NOMO-1 treated with DMSO at 0.1 percent for 48 hours (cell line): ENCODE measurements at regions not wholly inside any gene's neighbourhood (a gene's known extent, or its start where the extent isn't known, plus 50 kb on each side); places are given as distances from the start of the nearest gene placed in this dataset.
"Not testable (repeated sequence)": the region's sequence is repeated elsewhere in the genome, so short reads cannot be mapped to it uniquely, and the experiment has no call there.

Experiments used
- DNase-seq: peaks from one replicate; lab custom pipeline; 2025; ENCODE audit not compliant: unreplicated experiment; lab: John Stamatoyannopoulos, UW

DNA sequence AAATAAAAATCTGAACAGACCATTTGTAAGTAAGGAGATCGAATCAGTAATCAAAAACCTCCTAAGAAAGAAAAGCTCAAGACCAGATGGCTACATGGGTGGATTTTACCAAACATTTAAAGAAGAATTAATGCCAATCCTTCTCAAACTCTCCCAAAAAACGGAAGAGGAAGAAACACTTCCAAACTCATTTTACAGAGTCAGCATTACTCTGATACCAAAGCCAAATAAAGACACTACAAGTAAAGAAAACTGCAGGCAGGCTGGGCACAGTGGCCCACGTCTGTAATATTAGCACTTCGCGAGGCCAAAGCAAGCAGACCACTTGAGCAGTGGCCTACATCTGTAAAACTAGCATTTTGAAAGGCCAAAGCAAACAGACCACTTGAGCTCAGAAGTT lies 159.8 kb downstream of the DPY19L2 start:
- no peak for DNase-seq

DNA sequence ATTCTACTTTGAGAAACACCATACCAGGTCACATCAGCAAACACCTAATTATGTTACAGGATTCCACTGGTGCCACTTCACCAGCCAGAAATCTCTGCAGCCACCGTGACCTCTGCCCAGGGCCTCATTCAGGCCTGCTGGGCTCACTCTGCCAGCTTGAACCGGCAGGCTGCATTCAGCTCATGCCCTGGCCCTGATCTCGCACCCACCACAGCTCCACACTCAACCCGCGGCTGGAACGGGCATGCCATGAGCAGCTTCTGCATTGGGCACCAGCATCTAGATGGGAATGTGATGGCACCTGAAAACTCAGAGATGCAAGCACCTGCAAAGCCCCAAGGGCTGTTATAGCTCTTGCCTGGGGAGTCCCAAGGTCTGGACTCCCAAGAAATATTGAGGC lies 168.7 kb downstream of the DPY19L2 start:
- DNase-seq: no peak

DNA sequence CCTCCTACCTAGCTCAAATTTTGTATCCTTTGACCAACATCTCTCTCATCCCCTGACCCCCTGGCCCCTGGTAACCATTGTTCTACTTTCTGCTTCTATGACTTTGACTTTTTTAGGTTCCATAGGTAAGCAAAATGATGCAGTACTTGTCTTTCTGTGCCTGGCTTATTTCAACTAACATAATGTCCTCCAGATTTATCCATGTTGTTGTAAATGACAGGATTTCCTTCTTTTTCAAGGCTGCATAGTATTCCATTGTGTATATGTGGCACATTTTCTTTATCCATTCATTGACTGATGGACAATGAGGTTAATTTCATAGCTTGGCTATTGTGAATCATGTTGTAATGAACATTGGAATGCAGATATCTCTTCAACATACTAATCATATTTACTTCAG lies 170.1 kb downstream of the DPY19L2 start:
- DNase-seq: no peak

DNA sequence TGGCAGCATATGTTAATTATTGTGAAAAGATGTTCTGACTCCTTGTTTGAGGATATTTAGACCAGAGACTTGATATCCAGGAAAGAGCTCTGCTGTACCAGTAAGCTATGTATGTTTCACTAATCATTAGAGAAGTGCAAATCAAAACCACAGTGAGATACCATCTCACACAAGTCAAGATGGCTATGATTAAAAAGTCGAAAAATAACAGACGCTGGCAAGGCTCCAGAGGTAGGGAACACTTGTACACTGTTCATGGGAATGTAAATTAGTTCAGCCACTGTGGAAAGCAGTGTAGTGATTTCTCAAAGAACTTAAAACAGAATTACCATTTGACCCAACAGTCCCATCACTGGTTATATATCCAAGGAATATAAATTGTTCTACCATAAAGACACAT lies 171.6 kb downstream of the DPY19L2 start:
- DNase-seq: no peak

DNA sequence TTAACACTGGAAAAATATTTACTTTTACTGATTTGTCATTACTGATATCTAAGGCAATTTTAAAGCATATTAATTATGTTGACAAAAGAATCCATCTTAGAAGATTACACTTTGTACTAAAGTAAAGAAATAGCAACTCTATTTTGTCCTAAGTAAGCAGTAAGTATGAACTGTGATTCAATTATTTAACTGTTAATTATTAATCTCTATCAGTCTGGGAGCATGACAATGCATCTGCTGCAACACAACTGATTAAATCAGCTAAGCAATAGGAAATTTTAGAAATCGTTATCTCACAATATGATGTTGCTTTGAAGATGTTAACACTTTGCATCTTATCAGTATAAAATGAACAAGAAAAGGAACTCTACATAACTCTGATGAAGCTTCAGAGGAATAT lies 172.3 kb downstream of the DPY19L2 start:
- no peak for DNase-seq

DNA sequence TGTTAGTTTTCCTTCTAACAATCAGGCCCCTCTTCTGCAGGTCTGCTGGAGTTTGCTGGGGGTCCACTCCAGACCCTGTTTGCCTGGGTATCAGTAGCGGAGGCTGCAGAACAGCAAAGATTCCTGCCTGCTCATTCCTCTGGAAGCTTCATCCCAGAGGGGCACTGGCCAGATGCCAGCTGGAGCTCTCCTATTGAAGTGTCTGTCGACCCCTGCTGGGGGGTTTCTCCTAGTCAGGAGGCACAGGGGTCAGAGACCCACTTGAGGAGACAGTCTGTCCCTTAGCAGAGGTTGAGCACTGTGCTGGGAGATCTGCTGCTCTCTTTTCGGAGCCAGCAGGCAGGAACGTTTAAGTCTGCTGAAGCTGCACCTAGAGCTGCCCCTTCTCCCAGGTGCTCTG lies 174.9 kb downstream of the DPY19L2 start:
- DNase-seq: not testable (repeated sequence)

DNA sequence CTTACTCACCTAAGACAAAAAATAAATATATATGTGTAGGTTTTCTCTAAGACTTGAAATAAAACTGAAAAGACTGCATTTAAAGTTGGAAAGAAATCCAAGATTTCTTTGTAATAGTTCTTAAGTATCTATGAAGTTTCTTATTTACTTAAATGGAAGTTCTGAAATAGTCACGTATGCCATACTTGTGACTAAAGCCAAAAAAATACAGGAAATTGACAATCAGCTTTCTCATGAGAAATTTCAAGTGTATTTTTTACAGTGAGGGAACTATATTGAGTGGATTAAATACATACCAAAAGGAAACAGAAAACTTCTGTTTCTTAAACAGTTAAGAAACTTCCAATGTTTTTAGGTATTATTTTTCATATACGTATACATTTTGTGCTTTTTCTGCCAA lies 188.1 kb downstream of the DPY19L2 start:
- DNase-seq: no peak

DNA sequence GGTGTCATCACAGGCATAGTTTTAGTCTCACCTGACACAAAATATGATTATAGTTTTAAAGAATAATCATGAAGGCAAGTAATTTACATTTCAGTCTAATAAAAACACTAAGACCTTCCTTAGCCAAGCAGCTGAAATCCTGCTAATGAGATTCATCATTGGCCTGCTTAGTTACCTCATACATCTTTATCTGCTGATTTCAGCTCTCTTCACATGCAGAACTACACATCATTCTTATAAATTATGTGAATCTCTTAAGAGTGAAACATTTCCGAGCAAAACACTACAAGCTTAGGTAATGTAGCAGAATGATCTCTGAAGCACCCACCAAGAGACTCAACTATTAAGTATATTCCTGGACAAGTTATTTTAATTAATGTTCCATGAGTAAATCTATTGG lies 198.1 kb downstream of the DPY19L2 start:
- DNase-seq: no peak

DNA sequence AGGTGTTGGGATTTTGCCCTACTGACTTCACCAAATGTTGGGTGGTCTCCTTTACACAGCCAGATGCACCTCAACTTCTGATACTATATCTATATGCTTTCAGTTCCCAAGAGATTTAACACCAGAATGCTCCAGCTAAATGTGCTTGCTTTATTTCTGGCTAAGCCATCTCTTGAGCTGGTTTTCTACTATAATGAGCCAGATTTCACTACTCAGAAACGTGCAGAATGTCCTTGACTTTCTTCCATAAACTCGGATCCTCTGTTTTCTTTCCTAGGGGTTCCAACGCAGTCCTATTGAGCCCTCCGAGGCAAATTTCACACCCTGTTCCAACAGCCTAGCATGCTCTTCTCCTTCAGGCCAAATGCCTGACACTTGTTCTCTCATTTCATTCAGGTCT lies 200.3 kb downstream of the DPY19L2 start:
- DNase-seq: no peak

DNA sequence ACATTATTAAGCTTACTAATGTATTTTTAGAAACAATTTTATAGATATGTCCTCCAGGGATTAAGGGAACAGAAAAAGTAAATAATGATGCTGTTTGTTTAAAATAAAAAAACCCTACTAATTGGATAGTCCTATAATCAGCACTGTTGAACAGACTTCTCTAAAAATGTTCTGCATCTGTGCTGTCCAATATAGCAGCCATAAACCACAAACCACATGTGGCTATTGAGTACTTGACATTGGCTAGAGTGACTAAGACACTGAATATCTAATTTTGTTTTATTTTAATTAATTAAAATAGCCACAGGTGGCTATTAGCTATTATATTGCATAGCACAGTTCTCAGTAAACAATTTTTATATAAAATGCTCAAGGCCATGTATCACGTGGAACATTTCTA lies 210.4 kb downstream of the DPY19L2 start:
- DNase-seq: no peak

DNA sequence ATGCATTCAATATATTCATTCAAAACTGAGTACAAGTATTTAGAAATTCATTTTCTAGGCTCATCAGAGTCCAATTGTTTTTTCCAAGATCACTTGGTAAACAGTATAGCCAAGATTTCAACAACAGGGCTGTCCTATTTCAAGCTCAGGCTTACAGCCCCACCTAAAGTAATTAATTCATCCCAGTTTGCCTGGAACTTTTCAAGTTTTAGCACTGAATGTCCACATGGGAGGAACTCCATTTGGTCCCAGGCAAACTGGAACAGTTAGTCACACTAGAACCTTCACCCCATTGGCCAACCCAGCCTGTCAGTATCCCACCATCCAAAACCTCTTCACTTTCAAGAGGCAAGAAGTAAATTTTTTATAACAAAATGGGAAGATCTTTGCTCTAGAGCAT lies 210.9 kb downstream of the DPY19L2 start:
- no peak for DNase-seq

DNA sequence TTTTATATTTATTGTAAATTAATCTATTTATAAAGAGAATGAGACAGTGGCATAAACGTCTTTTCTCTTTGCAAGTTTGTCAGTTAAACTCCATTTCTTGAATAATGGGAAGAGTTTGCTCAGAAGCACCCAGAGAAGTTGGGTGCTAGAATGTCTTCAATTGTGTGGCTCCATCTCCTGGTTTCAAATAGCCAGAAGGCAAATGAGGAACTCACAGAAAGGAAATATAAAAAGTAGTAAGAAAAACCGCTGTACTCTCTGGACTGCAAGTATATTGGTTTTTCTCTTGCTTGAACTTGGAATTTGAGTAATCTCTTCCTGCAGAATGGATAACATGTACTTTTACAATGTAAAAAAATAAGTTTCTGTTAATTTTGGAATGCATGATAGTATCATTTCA lies 217.5 kb downstream of the DPY19L2 start:
- DNase-seq: no peak

DNA sequence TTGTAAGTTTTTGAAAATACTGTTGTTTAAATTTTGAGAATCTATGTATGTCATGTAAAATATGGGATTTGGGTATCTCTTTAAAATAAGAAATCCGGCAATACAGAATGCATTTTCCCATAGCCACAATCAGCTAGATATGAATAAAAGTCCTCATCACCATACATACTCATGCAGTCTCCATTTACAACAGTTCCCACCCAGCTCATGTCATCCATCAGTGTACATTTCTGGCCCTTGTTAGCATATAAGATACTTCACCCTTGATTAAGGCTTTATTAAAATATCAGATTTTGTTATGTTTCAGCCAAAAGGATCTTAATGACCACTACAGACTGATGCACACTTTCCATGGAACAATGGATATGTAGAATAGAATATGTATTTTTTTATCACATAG lies 218.0 kb downstream of the DPY19L2 start:
- no peak for DNase-seq

DNA sequence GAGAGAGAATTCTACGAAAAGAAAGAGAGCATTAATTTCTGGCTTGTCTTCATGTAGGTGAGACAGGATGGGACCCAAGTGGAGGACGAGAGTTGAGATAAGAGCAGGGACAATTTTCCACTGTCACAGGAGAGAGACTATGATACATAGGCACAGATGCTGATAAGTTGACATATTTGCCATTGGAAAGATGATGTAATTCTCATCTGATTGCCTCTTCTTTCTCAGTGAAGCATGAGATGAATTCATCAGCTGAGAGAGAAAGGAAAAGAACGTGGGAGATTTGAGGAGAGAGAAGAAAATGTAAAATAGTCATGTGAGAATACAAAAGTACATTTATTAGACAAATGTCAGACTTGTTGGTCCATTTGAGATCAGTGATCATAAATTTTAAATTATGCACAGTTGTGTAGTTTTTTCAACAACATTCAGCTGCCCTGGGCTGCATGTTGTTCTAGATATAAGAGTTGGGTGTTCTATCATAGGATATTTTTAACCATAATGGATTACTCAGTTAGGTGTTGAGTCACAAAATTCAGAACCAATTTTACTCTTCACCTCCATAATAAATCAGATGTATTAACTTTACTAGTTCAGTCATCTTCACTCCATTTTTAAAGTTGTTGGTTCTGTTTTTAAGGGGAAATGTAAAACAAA lies 222.9 kb downstream of the DPY19L2 start:
- DNase-seq: no peak

DNA sequence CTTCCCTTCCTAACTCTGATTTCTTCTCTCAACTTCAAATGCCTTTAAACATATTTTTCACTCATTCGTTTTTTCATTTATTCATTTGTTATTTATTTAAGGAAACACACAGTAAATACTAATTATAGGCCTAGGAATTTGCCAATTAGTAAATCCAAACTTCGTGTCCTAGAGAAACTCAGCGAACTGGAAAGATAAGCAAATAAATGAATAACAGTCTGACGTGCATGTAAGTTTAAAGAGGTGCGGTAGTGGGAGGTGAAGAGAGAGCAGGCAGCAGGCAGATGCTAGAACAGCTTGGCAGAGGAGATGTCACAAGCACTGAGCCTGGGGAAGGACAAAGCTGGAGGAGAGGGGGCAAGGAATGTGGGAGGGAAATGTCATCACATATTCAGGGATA lies 228.2 kb downstream of the DPY19L2 start:
- DNase-seq: no peak

DNA sequence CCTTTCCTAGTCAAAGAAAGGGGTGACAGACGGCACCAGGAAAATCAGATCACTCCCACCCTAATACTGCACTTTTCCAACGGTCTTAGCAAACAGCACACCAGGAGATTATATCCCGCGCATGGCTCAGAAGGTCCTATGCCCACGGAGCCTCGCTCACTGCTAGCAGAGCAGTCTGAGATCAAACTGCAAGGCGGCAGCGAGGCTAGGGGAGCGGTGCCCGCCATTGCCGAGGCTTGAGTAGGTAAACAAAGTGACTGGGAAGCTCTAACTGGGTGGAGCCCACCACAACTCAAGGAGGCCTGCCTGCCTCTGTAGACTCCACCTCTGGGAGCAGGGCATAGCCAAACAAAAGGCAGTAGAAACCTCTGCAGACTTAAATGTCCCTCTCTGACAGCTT lies 233.9 kb downstream of the DPY19L2 start:
- not testable (repeated sequence) for DNase-seq

DNA sequence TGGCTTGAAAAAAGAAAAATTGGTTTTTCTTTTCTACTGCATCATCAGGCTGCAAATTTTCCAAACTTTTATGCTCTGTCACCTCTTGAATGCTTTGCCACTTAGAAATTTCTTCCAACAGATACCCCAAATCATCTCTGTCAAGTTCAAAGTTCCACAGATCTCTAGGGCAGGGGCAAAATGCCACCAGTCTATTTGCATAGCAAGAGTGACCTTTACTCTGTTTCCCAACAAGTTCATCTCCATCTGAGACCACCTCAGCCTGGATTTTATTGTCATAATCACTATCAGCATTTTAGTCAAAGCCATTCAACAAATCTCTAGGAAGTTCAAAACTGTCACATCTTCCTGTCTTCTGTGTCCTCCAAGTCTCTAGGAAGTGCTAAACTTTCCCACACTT lies 240.3 kb downstream of the DPY19L2 start:
- not testable (repeated sequence) for DNase-seq

DNA sequence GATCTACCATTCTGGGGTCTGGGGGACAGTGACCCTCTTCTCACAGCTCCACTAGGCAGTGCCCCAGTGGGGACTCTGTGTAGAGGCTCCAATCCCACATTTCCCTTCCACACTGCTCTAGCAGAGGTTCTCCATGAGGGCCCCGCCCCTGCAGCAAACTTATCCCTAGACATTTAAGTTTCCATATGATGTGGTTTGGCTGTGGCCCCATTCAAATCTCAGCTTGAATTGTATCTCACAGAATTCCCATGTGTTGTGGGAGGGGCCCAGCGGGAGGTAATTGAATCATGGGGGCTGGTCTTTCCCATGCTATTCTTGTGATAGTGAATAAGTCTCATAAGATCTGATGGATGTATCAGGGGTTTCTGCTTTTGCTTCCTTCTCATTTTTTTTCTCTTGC lies 241.3 kb downstream of the DPY19L2 start:
- DNase-seq: not testable (repeated sequence)

DNA sequence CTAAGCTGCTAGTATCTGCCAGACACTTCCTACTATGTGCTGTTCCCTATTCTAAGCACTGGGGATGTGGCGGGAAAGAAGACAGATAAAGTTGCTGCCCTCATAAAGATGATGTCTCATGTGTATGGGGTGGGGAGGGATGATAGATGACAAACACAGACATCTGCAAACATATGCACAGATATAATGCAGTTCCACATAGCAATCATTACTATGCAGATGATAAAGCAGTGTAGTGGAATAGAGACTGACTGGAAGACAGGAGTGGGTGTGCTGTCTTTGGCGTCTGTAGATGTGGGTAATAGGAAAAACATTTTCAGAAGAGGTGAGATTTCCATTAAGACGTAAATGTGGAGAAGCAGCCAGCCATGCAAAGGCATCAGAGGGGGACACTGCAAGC lies 243.6 kb downstream of the DPY19L2 start:
- DNase-seq: no peak

DNA sequence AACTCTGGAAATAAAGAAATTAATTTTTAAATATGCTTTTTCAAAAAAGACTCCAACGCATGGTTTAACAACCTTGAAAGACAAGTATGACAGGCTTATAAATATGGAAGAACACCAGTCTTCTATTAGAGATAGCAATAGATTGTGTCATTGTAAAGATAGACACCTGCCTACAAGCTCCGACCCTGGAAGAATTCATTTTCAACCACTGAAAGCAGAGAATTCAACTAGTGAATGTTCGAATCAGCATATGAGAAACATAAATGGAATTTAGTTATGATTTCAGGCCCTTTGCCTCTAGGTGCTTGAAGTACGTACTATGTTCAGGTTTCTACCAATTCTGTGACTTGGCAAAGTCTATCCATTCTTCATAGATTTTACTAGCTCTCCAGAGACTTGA lies 244.5 kb downstream of the DPY19L2 start:
- DNase-seq: no peak

DNA sequence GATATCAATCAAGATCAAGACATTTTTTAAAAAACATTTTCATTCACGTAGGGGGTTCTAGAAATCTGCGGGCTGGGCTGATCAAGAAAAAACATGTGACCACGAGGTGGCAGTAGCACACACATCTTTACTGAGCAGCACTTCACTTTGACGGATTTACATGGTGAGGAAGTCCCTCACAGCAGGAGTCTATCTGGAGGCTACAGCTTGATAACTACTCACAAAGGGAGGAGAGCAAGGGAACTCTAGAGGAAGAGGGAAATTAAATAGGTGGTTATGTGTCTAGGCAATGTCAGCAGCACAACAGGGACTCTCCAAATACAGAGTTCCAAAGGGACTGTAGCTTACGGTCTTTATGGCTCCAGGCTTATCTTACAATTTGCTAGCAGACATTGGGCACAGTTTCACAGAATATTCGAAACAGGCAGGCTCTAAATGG lies 248.1 kb downstream of the DPY19L2 start:
- peak; percentile 55 for DNase-seq

DNA sequence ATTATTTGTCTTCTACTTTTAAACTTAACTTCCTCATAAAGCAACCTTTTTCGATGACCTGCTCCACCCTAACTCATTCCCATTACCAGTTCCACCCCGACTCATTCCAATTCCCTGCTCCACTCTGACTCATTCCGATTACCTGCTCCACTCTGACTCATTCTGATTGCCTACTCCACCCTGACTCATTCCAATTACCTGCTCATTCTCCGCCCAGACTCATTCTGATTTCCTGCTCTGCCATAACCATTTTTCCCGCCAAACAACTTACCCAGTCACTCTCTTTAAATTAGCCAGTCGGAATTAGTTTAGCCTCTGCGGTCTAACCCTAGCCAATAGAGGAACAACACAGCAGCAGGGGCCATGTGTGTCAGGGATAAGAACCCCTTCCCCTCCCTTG lies 249.1 kb downstream of the DPY19L2 start:
- no peak for DNase-seq

DNA sequence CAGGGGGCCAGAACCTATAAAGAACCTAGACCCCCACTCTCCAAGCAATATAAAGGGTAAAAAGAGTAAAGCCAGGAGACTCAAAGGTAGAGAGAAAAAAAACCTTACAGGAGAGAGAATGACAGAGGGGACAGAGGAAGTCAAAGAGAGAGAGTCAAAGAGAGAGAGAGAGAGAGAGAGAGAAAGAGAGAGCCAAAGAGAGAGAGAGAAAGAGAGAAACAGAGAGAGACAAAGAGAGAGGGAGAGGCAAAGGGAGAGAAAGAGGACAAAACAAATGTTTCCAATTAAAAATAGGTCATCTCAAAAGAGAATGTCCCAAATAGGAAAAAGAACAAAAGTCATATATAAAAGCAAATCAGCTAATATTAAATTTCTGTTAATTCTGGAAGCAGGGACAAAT lies 251.5 kb downstream of the DPY19L2 start:
- no peak for DNase-seq

DNA sequence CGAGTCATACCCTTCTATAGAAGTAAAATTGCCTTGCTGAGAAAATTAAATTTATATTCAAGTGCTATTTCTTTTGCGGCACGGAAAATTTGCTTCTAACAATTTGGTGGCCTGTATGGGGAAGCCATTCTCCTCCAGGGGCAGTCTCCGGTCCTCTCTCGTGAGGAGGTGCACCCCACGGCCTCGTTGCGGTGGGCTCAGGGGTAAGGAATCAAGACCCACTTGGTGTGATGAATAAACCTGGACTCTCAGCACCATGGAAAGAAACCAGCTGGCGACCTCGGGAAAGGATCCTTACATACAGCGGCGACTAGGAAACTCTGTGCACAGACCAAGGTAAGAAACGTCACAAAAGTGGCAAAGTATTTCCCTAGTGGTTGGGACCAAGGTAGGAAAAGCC lies 252.9 kb downstream of the DPY19L2 start:
- DNase-seq: no peak
